GM21515 (cell line): ENCODE measurements at regions not wholly inside any gene's neighbourhood (a gene's known extent, or its start where the extent isn't known, plus 50 kb on each side); places are given as distances from the start of the nearest gene placed in this dataset.
"Not testable (repeated sequence)": the region's sequence is repeated elsewhere in the genome, so short reads cannot be mapped to it uniquely, and the experiment has no call there.

Experiments used
- ATAC-seq: cut with Tn5 transposase; IDR thresholded peaks from one replicate; pipeline ENCODE4 v1.9.1; 2021; ENCODE audit not compliant: unreplicated experiment

- ATAC-seq = no peak
Observed at GRCh38 chr3:153640689-153641665, 479.0 kb downstream of the RAP2B start.

GRCh38 chr3:153642576-153642975 lies 478.6 kb upstream of the ARHGEF26 start:
- not testable (repeated sequence) for ATAC-seq

- not testable (repeated sequence) for ATAC-seq
Observed at GRCh38 chr3:153643471-153643870, 477.7 kb upstream of the ARHGEF26 start.

GRCh38 chr3:153649286-153649839 lies 471.8 kb upstream of the ARHGEF26 start:
- no peak for ATAC-seq

GRCh38 chr3:153652076-153652475 lies 469.1 kb upstream of the ARHGEF26 start:
- no peak for ATAC-seq

- no peak for ATAC-seq
Observed at GRCh38 chr3:153657046-153657445, 464.1 kb upstream of the ARHGEF26 start.

- no peak for ATAC-seq
Observed at GRCh38 chr3:153657461-153657860, 463.7 kb upstream of the ARHGEF26 start.

GRCh38 chr3:153658136-153658535 lies 463.1 kb upstream of the ARHGEF26 start:
- no peak for ATAC-seq

GRCh38 chr3:153666991-153667740 lies 454.0 kb upstream of the ARHGEF26 start:
- no peak for ATAC-seq

GRCh38 chr3:153669527-153669926 lies 451.7 kb upstream of the ARHGEF26 start:
- no peak for ATAC-seq

- ATAC-seq = no peak
Observed at GRCh38 chr3:153670577-153670976, 450.6 kb upstream of the ARHGEF26 start.

- ATAC-seq = no peak
Observed at GRCh38 chr3:153673853-153674252, 447.3 kb upstream of the ARHGEF26 start.

GRCh38 chr3:153679714-153680113 lies 441.5 kb upstream of the ARHGEF26 start:
- ATAC-seq = no peak

- no peak for ATAC-seq
Observed at GRCh38 chr3:153680526-153680925, 440.7 kb upstream of the ARHGEF26 start.

- ATAC-seq = no peak
Observed at GRCh38 chr3:153681057-153681456, 440.1 kb upstream of the ARHGEF26 start.

- ATAC-seq = no peak
Observed at GRCh38 chr3:153688301-153689120, 432.7 kb upstream of the ARHGEF26 start.

- no peak for ATAC-seq
Observed at GRCh38 chr3:153693207-153693606, 428.0 kb upstream of the ARHGEF26 start.

GRCh38 chr3:153702106-153702505 lies 419.1 kb upstream of the ARHGEF26 start:
- ATAC-seq = no peak

GRCh38 chr3:153704115-153704514 lies 417.1 kb upstream of the ARHGEF26 start:
- ATAC-seq = no peak

- ATAC-seq = no peak
Observed at GRCh38 chr3:153706706-153707105, 414.5 kb upstream of the ARHGEF26 start.

- ATAC-seq = no peak
Observed at GRCh38 chr3:153714016-153714415, 407.2 kb upstream of the ARHGEF26 start.
